ENCODE measurements at regions not wholly inside any gene's neighbourhood (a gene's known extent, or its start where the extent isn't known, plus 50 kb on each side); places are given as distances from the start of the nearest gene placed in this dataset.

- Histone ChIP-seq H2AFZ (replicated peaks; ENCODE audit: low read length, poor library complexity) (no peak overlapping the region), H4K8ac (ENCODE audit: low read depth in 2 of 2, low read length in 2 of 2) (no peak overlapping the region), H3K36me3 (ENCODE audit: control insufficient read depth, insufficient read depth, low read length) (no peaks in the 10 kb centered on the region), H3K9me1 (ENCODE audit: insufficient read depth, low read length) (no peaks in the 10 kb centered on the region), H3K9ac (ENCODE audit: low read depth, low read length) (no peak overlapping the region), H3K9me3 (ENCODE audit: control insufficient read depth, insufficient read depth, low read length) (no peaks in the 10 kb centered on the region), H2BK15ac (ENCODE audit: low read depth, low read length) (no peak overlapping the region), H2BK5ac (ENCODE audit: low read depth, low read length, poor library complexity, severe bottlenecking) (no peak overlapping the region), H4K91ac (ENCODE audit: insufficient read depth, low read depth, low read length) (no peak overlapping the region), H4K20me1 (ENCODE audit: insufficient read depth, low read length) (no peaks in the 10 kb centered on the region), H3K4me2 (ENCODE audit: low read depth, low read length) (no peak overlapping the region), H3K4ac (ENCODE audit: low read depth, low read length) (no peak overlapping the region), H3K79me1 (ENCODE audit: low read depth in 1 of 2, low read length in 2 of 2) (no peaks in the 10 kb centered on the region), H2BK20ac (ENCODE audit: low read depth, low read length) (no peak overlapping the region), H3K27ac (ENCODE audit: insufficient read depth, low read length) (no peak overlapping the region), H3K27me3 (ENCODE audit: control insufficient read depth, insufficient read depth, low read length) (peaks cover 10% of the 10 kb centered on the region), H2BK120ac (ENCODE audit: low read depth, low read length) (no peak overlapping the region), H3K56ac (ENCODE audit: extremely low read depth, insufficient read depth, low read length) (no peak overlapping the region), H3K23ac (ENCODE audit: low read depth, low read length) (no peak overlapping the region), H2AK5ac (ENCODE audit: low read depth, low read length) (no peak overlapping the region), H4K5ac (ENCODE audit: low read depth, low read length) (no peak overlapping the region), H3K4me1 (ENCODE audit: control insufficient read depth, insufficient read depth, low read length) (no peaks in the 10 kb centered on the region), H2AK9ac (replicated peaks; ENCODE audit: low read depth, low read length, poor library complexity) (no peak overlapping the region), H3K18ac (ENCODE audit: low read depth, low read length) (no peak overlapping the region), H3K14ac (replicated peaks; ENCODE audit: low read depth, low read length) (no peak overlapping the region), H3K4me3 (ENCODE audit: insufficient read depth, low read depth, low read length) (no peak overlapping the region)
- in situ Hi-C loops (cut with MboI; ENCODE audit: low sequenced_read_pairs) (no loop called here), intact Hi-C loops (cut with micrococcal nuclease) (no loop called here), dilution Hi-C loops (cut with HindIII; ENCODE audit: low sequenced_read_pairs, unreplicated experiment) (no loop called here)
- BruUV-seq (replicated peaks) = no TSS peak
- ChIA-PET CTCF (no interaction called here), POLR2A (ENCODE audit: unreplicated experiment) (no interaction called here)
- TF ChIP-seq MAZ (IDR thresholded peaks at IDR 0.05; ENCODE audit: borderline replicate concordance, low read depth, low read length) (no peak), FOS (IDR thresholded peaks at IDR 0.05; ENCODE audit: low read depth, low read length) (no peak), ELK1 (IDR thresholded peaks at IDR 0.05; ENCODE audit: borderline replicate concordance, low read depth, low read length) (no peak), CHD1 (IDR thresholded peaks at IDR 0.05; ENCODE audit: low read depth, low read length) (no peak), POLR2A (IDR thresholded peaks at IDR 0.05; ENCODE audit: low read depth, low read length) (no peak)
- ATAC-seq (ENCODE audit: low read depth) (no peak), DNase-seq (no peak)
Observed at GRCh38 chrX:46294234-46294633, 251.0 kb downstream of the ZNF674 start.

Data from IMR-90 (cell line).